ENCODE measurements at regions not wholly inside any gene's neighbourhood (a gene's known extent, or its start where the extent isn't known, plus 50 kb on each side); places are given as distances from the start of the nearest gene placed in this dataset.

DNA sequence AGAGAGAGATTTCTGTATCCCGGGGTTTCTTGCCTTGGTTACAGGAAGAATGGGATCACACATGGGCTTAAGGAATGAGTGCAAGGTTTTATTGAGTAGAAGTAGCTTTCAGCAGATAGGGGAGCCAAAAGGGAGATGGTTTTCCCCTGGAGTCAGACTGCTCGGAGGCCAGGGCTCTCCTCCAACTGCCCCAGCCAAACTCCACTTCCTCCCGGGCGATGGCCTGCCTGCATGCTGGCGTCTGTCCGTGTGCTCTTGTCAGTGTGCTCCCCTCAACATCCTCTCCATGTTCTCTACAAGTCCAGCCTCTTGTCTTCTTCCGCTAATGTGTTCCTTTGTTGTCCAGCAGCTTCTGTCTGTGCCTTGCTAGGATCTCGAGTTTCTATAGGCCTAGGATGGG is 421.3 kb upstream of the ADGRL2 start:
- no peak for DNase-seq

DNA sequence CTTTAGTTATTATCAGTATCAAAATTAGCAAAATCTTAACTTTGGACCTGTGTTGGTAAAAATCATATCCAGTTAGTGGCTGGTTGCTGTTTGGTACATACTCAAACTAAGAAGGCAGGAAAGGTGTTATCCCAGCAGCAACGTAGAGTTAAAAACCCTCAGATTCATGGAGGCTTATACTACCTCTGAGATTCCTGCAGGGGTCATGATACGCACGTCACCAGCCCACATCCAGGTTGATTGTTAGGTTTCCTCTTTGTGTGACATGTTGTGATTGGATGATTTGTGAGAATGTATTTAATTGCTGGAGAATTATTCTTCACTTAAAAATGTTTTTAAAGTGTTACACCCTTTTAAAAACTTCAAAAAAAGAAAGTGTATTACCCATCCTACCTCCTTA is 423.3 kb upstream of the ADGRL2 start:
- DNase-seq = no peak

DNA sequence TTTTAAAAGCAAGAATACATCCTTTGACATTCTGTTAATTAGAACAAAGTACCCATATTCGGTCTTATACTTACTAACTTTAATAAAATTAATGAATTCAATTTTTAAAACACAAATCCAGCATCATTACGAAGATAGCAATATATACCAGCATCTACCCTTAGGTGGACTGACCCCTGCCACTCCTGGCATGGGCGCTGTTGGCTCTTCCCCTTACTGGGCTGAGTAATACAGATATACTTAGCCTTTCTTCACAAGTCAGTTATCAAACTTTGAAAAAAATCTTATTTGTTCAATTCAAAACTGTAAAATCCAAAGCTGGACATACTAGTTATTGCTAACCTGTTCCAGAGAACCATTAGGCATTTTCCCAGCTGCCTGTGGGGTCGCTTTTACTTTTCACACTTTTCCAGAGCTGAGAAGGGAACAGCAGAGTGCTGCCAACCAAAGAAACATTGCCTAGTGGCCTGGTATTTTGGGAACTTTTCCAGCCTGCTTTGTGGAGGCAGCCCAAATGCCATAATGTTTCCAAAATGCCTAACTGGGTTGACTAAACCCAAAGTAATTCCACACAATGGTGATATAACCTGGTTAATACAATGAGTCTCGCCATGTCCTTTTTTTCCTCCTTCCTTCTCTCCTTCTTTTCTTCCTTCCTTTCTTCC is 424.7 kb upstream of the ADGRL2 start:
- no peak for DNase-seq

DNA sequence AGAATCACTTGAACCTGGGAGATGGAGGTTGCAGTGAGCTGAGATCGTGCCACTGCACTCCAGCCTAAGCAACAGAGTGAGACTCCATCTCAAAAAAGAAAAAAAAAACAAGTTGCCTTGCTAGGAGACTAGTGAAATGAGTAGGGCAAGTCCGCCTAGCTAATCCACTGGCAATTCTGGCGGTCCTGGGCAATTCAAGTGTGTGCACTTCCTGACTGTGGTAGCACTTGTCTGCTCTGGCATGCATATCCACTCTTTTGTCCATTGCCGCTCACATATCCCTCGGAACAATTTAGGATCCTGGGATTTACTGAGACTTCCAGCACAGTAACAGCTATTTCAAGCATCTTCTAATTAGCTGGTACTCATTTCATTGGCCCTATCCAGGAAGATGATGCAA is 426.3 kb upstream of the ADGRL2 start:
- DNase-seq = no peak

DNA sequence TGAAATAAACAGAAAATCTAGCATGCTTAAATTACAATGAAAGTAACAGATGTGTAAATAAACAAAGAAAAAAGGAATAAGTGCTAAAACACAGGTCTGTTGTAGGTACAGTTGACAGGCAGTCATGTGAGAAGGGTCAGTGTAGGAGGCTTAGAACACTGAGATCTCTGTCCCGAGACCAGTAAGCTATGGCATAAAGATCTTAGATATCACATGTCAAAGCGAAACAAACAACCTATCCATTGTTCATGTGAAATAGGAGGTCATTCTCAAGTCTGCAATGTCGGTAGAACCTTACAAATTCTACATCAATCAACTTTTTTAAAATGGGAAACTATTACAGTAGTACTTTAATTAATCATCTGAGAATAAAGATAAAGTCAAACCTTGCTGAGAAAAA is 428.9 kb upstream of the ADGRL2 start:
- DNase-seq = no peak

DNA sequence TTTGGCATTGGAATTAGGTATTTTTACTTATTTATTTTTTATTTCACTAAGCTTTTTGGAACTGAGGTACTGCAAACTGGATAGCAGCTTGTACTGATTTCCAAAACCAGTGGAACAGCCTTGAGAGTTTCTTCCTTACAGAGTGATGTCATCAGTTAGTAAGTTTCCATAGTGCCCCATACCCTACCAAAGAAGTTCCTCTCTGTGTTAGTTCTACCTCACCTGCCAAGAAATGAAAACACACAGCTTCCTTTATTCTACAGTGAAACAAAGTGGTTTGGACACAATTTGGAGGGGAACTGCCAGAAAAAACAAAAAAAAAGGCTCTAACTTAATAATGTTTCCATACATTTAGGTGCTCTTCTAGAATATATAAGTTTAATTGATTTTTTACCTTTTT is 430.9 kb upstream of the ADGRL2 start:
- no peak for DNase-seq

DNA sequence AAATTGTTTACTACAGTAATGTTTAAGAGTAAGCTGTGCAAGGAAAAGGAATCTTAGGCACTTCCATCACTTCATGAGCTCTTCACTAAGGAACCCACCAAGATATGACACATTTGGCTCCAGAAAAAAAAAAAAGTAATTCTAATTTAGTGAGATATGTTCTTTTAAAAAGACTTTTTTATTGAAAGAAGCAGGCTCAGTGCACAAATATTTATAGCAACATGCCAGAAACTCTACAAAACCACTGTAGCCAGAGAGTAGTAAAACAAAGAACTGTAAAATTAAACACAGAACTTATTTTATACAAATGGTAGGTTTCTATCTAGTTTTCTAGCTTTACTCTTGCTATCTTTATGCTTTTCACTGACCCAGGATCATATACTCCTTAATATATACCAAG is 434.6 kb upstream of the ADGRL2 start:
- DNase-seq = no peak

DNA sequence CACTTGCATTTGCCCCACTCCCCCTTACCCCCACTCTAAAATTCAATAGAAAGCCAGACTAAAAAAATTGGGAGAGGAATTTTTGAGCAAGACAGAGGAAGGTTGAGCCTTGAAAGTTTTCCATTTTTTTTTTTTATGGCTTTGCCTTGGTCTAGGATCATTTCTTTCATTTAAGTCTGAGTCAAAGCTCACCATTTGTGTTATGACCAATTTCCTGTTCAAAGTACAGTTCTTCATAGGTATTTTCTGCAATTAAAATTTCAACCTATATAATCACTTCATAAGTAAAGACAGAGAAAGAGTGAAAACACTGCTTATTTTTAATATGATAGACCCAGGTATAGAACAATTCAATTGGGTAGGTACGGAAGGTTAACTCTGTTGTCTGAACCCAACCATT is 436.6 kb upstream of the ADGRL2 start:
- DNase-seq = no peak

DNA sequence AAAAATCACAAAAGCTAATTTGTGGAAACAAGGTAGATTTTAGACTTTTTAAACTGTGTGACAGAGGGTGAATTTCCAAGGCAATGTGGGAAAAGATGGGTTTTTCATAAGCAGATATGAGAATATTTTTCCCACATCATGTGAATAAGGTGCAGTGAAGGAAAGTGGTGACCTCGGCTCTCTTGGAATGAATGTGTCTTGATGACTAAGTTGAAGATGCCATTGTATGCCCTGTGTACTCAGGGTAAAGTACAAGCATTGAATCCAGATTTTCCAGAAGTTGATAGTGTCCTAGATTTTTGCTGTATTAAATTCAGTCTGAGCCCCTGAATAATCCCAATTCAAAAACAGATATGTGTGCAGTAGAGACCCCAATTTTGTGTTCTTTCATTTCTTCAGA is 442.6 kb upstream of the ADGRL2 start:
- no peak for DNase-seq

DNA sequence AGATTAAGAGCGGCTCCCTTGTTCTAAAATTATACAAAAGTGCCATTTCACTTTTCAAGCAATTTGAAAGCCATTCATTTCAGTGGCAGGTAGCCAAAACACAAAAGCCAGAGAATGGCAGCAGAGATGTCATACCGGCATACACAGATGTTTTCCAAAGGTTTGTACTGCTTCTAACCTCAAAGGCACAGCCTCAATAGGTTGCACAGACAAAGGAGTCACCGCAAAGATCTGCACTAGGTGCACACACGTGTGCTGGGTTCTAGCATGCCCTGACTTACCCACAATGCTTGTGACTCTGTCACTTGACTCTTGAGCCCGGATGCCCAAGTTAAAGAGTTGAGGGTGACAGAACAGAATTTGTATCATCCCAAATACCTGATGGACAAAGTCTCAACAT is 448.9 kb upstream of the ADGRL2 start:
- no peak for DNase-seq

DNA sequence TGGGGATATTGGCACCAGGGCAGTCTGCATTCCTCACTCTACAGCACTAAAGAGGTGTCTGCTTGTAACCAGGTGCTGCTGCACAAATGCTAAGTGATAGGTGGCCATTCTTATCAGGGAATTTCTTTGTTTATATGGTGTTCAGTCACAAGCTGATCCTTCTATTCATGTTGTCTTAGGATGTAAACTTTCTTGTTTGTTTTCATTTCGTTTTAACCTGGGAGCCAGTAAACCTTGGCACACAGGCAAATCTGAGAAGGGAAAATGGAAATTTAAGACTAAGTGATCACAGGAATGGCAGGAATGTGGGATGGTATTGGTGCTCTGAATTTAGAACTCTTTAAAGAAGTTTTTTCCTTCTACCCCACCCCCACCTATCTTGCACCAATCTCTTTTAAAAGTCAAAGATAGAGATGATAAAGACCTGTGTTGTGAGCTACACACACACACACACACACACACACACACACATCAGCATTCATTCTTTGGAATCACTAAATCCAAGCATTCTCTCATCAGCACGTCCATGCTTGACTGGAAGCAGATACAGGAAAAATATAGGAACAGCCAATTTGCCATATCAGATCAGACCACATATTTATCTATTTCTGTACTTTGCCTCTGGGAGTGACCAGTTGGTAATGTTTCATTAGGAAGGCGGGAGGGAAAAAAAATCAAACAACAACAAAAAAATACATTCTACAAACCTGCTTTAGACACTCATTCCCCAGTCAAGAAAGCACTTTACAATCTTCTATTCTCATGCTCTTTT is 451.4 kb upstream of the ADGRL2 start:
- no peak for DNase-seq

DNA sequence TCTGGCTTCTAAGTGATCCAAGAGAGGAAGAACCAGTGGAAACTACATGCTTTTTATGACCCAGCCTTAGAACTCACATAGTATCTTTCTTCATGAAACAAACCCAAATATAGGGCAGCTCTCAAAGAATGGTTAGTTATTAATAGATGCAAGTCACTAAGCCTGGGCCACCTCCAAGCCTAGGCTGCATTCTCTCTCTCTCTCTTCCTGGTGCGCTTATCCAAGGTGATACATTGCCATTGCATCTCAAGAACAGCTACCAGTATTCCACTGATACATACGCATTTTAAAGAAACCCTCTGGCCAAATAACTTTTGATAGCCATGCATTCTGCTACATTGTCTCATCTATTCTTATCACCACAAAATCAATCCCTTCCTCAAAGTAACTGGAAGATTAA is 455.6 kb upstream of the ADGRL2 start:
- DNase-seq = no peak

DNA sequence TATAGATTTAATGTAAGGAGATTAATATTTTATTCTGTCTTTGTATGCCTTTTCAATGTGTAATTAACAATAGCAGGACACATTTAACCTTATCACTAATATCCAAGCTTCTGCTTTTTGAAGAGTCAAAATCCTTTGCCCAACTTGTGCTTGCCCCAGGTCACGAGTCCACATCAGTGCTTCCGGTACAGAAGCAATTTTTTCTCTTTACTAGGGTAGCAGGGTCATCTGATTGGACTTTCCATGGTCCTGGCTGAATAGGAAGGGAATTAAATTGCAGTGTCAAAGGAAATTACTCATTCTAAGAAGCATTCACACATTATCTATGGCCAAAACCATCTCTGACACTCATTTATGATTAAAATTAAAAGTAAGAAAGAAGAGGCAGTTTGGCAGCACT is 460.5 kb upstream of the ADGRL2 start:
- no peak for DNase-seq

DNA sequence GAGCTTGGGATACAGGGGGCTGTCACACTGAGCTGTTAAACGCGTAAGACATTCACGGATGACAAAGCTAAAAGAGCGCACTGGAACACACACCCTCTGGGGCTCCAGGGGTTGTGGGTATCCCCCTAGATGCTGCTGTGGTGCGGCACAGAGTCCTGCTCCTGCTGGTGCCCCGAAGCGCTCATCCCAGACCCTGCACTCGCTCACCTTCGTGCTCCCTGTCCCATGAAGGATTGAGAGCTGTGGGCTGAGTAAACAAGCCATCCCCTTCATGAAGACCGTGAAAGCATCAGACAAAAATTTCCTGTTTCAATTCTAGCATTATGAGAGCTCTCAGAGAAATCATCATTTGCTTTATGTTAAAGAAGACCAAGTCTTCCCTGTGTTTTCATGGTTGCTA is 463.5 kb upstream of the ADGRL2 start:
- no peak for DNase-seq

DNA sequence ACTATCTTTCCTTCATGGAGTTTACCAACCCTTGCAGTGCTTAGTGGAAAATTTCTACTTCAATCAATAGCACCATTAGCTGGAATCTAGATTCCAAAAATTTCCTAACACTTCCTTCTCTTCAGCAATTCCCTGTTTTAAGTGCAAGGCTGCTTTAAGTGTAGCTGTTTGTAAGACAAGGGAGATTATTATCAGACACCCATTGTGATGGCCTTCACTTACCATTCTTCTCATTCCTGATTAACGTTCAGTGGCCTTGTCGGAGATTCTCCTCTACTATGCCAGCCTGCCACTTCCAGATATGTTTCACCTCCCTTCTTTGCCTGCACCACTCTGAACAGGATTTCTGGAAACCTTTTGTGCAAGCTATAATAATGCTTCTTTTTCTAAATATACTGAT is 464.9 kb upstream of the ADGRL2 start:
- DNase-seq = no peak

DNA sequence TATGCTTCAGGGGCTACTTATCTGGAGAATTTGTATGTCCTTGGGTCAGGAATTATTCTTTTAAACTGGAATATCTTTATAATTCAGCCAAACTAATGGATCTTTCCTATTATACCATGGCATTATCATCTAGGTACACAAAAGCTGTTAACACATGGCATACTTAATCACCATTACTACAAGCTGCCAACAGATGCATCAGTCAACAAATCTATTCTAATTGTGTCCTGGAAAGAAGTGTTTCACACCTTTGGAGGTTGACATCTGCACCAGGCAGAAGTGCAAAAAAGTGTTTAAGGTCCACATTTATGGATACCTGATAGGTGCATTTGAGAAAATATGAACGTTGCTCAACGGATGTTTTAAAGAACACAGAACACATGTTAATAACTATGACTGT is 470.2 kb upstream of the ADGRL2 start:
- no peak for DNase-seq

DNA sequence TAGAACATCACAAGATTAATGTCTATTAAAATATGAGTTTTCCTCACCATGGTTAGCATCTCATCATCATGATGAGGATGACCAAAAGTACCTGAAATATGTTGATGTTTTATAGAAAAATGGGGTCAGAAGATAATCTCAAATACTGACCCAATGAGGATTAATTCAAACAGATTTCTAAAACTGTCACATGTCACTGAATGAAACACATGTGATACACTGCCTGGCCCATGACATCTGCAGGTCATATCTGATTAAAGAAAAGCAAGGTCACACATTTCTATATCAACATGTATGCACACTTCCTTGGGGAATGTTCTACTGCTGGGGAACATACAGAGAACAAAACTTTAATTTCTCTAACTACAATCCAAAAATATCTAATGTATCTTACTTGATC is 470.6 kb upstream of the ADGRL2 start:
- no peak for DNase-seq

DNA sequence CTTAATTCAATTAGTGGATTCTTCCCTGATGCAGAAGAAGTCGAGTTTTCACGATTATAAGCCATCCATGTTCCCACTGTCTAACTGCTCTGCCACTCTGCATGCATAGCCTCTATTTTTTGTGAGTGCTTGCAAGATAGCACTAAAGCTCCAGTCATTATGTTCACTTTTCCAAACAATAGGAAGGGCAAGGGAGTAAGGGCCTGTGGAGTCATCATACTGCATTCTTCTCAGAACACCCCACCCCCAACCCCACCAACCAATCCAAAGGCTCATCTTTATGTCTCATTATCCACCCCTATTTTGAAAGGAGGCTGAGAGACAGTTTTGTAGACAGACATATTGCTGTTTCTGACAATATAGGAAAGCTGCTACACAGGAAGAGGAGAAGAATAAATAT is 471.7 kb upstream of the ADGRL2 start:
- DNase-seq = no peak

DNA sequence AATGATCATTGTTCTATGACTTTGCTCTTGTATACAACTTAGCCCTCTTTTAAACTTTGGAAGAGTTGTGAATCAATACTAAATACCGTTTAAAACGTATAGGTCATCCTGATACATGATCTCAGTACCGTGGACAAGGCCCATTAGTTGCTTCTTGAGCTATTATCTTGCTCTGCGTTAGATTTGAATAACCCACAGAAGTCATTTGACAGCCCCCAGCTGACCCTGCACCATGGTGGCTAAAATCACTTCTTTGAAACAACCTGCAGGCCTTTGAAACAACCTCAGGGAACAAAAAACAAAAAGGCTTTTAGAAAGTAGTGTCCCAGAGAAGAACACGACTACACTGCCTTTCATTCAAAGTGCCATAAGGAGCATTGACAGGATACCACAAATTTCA is 473.0 kb upstream of the ADGRL2 start:
- no peak for DNase-seq

DNA sequence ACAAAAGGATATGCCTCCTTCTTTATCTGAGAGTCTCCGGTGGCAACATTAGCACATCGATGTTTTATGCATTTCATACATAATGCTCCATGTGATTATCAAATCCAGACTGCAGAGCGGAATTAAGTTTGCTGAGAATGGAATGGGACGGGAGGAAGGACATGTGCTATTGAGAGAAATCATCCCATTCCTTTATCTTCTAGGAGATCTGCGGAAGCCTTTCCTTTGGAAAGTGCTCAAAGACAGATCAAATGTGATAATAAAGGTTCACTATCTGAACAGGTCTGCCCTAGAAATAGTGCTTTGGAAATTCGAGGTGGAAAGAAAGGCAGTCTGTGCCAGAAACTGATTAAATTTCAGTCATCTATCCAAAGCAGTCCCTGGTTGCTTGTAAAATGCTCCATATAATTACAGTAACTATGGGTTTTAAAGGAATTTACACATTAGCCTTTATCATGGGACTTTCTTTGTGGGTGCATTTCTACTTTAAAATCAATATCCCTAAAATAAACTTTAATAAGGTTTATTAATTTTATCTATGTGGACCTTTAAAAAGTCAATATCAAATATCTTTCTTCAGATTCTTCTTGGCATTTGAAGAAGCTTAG is 473.5 kb upstream of the ADGRL2 start:
- DNase-seq = no peak

DNA sequence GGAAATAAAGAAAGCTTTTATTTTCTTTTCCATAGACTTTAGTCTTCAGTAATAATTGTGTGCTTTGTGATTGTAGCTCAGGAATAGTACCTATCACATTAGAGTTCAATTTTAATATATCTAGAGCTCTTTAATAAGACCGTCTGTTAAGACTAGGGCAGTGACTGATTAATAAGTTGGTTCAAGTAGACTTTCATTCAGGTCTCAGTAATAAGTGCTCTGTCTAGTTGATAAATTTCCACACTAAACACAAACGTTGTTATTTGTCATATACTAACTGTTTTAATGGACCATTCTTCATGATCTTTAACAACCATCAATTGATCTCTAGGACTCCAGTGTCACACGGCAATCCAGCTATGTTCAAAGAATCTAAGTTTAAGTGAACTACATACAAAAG is 474.5 kb upstream of the ADGRL2 start:
- DNase-seq = no peak

DNA sequence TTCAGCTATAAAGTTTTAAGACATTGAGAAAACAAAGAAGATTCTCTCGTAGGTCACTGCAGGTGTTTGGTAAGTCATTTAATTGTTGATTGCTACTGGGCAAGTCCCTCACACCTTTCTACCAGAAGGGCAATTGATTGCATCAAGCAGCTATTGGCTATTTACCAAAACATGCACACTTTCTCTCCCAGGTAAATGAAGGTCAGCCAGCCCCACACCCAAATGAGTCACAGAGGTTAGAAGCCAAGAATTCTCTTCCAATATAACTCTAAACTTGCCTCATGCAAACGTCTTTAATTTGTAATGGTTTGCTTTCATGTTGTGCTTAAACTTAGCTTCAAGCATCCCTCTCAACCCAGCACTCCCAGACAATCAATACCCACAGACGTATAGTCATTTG is 475.3 kb upstream of the ADGRL2 start:
- DNase-seq = no peak

DNA sequence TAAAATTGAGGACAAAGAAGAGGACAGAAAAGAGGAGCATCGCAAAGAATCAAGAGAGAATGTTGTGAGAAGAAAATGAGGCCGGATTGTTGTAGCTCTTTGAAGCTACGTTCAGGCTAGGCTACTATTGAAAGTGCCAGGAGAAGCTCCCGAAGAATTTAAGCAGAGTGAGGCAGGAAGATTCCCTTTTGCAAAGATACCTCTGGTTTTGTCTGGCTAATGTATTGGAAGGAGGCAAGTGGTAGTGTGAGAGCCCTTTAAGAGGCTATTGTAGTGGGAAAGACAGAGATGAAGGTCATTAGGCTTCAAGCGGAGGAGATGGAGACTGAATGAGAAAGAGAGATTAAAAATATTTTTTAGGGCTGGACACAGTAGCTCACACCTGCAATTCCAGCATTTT is 476.9 kb upstream of the ADGRL2 start:
- DNase-seq = no peak

DNA sequence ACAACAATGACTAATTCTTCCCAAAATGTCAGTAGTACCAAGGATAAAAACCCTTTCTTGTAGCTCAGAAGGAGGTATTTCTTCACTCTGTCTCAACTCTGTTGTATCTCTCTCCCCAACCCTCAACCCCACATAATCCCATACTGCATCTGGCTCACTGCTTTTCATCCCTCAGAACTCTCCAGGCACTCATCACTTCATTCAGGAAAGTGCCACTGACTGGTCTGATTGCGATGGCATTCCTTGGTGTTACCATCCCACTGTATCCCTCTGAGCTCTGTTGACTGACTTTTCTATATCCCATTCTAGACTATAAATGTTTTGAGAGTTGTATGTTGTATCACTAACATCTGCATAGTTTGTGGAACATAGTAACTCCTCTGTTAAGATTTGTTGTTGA is 483.5 kb upstream of the ADGRL2 start:
- no peak for DNase-seq

Measured in 8988T (cell line).